ENCODE measurements at regions not wholly inside any gene's neighbourhood (a gene's known extent, or its start where the extent isn't known, plus 50 kb on each side); places are given as distances from the start of the nearest gene placed in this dataset.

DNA sequence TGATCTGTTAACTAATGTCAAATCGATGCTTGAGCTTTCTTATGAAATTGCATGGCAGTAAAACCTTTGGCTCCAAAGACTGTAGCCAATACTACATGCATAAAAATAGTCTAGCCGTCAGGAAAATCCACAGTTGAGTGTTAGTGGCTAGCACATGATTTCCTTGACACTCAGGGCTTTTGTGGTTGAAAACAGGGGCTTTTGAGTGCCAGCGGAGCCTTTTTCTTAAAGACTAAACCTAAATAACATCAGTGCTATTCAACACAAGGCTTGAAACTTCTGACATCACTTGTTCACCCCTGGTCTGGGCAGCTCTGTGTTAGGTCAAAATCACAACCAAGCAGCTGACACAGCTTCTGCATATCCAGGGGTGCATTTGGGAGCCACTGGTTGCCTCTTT lies 124.2 kb upstream of the BMPER start:
- no peak overlapping the region for H3K27ac ChIP-seq (ENCODE audit: low read length)
- no peaks in the 10 kb centered on the region for H3K4me1 ChIP-seq (ENCODE audit: low read length)
- H3K36me3 ChIP-seq (replicated peaks; ENCODE audit: low read depth, low read length), result no peaks in the 10 kb centered on the region
- TF ChIP-seq, protein P1, sequence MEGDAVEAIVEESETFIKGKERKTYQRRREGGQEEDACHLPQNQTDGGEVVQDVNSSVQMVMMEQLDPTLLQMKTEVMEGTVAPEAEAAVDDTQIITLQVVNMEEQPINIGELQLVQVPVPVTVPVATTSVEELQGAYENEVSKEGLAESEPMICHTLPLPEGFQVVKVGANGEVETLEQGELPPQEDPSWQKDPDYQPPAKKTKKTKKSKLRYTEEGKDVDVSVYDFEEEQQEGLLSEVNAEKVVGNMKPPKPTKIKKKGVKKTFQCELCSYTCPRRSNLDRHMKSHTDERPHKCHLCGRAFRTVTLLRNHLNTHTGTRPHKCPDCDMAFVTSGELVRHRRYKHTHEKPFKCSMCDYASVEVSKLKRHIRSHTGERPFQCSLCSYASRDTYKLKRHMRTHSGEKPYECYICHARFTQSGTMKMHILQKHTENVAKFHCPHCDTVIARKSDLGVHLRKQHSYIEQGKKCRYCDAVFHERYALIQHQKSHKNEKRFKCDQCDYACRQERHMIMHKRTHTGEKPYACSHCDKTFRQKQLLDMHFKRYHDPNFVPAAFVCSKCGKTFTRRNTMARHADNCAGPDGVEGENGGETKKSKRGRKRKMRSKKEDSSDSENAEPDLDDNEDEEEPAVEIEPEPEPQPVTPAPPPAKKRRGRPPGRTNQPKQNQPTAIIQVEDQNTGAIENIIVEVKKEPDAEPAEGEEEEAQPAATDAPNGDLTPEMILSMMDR (IDR thresholded peaks at IDR 0.05; ENCODE audit: low read depth, low read length), result no peak
- no peak for TF ChIP-seq EZH2phosphoT487 (IDR thresholded peaks at IDR 0.05; ENCODE audit: low read depth)
- H3K79me2 ChIP-seq (ENCODE audit: low read length), result no peaks in the 10 kb centered on the region
- H3K9me3 ChIP-seq (ENCODE audit: insufficient read depth, low read length), result no peaks in the 10 kb centered on the region
- no peaks in the 10 kb centered on the region for H4K20me1 ChIP-seq (ENCODE audit: insufficient read depth, low read length)
- H3K4me3 ChIP-seq (ENCODE audit: low read length), result no peak overlapping the region
- H2AFZ ChIP-seq (ENCODE audit: low read depth, low read length), result no peak overlapping the region
- no peak overlapping the region for H3K9ac ChIP-seq (ENCODE audit: low read length)
- no peak overlapping the region for H3K4me2 ChIP-seq (ENCODE audit: low read length)
- no peaks in the 10 kb centered on the region for H3K27me3 ChIP-seq (ENCODE audit: low read depth, low read length)

DNA sequence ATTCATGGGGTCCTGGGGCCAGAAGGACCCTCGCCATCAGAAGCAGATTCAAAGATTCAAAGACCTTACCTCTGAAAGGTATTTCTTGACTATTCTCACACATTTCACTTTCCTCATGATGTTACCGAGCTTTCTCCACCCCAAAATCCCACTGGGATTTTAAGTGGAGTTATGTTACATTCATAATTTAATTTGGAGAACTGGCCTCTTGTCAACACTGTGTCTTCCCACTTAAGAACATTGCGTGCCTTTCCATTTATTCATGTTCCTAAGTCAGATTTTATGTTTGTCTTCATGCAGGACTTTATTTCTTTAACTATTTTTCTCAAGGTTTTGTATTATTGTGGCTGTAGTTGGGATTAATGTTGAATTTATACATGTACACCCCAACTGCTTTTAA lies 123.5 kb upstream of the BMPER start:
- Histone ChIP-seq H3K27ac (ENCODE audit: low read length) (no peak overlapping the region), H3K79me2 (ENCODE audit: low read length) (no peaks in the 10 kb centered on the region), H3K4me2 (ENCODE audit: low read length) (no peak overlapping the region), H4K20me1 (ENCODE audit: insufficient read depth, low read length) (no peaks in the 10 kb centered on the region), H3K4me3 (ENCODE audit: low read length) (no peak overlapping the region), H3K9ac (ENCODE audit: low read length) (no peak overlapping the region), H3K9me3 (ENCODE audit: insufficient read depth, low read length) (no peaks in the 10 kb centered on the region), H3K27me3 (ENCODE audit: low read depth, low read length) (no peaks in the 10 kb centered on the region), H3K4me1 (ENCODE audit: low read length) (no peaks in the 10 kb centered on the region), H3K36me3 (replicated peaks; ENCODE audit: low read depth, low read length) (no peaks in the 10 kb centered on the region), H2AFZ (ENCODE audit: low read depth, low read length) (no peak overlapping the region)
- TF ChIP-seq EZH2phosphoT487 (IDR thresholded peaks at IDR 0.05; ENCODE audit: low read depth), result no peak
- TF ChIP-seq, protein P1 (IDR thresholded peaks at IDR 0.05; ENCODE audit: low read depth, low read length), result no peak

DNA sequence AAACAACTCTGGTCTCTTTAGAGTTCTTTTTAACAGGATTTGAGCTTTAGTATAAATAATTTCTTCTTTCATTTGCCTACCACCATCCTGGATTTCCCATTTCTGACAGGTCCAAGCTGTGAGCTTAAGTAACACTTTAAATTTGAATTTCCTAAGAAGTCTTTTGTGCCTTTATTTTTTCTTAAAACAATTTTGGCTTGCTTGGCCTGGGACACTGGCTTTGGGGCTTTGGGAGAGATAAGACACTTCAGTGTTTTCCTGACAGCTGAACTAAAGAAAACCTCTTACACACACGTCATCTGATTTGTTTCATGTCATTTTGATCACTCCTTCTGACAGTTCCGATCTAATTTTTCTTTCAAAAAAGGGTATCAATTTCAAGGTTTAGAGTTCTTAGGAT lies 121.3 kb upstream of the BMPER start:
- no peak overlapping the region for H3K4me2 ChIP-seq (ENCODE audit: low read length)
- no peak overlapping the region for H3K9ac ChIP-seq (ENCODE audit: low read length)
- TF ChIP-seq, protein P1 (IDR thresholded peaks at IDR 0.05; ENCODE audit: low read depth, low read length), result no peak
- TF ChIP-seq EZH2phosphoT487 (IDR thresholded peaks at IDR 0.05; ENCODE audit: low read depth), result no peak
- no peaks in the 10 kb centered on the region for H4K20me1 ChIP-seq (ENCODE audit: insufficient read depth, low read length)
- no peak overlapping the region for H3K27ac ChIP-seq (ENCODE audit: low read length)
- no peak overlapping the region for H3K4me3 ChIP-seq (ENCODE audit: low read length)
- H3K27me3 ChIP-seq (ENCODE audit: low read depth, low read length), result no peaks in the 10 kb centered on the region
- no peaks in the 10 kb centered on the region for H3K79me2 ChIP-seq (ENCODE audit: low read length)
- no peak overlapping the region for H2AFZ ChIP-seq (ENCODE audit: low read depth, low read length)
- H3K4me1 ChIP-seq (ENCODE audit: low read length), result no peaks in the 10 kb centered on the region
- no peaks in the 10 kb centered on the region for H3K9me3 ChIP-seq (ENCODE audit: insufficient read depth, low read length)
- H3K36me3 ChIP-seq (replicated peaks; ENCODE audit: low read depth, low read length), result no peaks in the 10 kb centered on the region

DNA sequence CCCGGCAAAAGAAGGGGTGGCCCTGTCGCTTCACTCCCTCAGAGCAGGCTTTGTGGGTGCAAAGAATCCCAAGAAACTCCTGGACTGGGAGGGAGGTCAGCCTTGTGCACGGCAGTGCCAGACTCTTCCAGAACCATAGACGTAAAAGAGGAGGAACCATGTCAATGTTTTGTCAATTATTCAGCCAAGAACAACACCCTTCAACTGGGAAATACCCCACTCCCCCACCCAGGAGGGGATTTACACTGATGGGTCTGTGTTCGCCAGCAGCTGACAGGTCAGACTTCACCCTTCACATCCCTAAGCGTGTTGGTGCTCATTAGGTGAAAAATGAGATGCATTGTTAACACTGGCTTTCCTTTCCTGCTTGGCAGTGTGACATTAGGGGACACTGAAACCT lies 116.8 kb upstream of the BMPER start:
- H3K27me3 ChIP-seq (ENCODE audit: low read depth, low read length), result no peaks in the 10 kb centered on the region
- H4K20me1 ChIP-seq (ENCODE audit: insufficient read depth, low read length), result no peaks in the 10 kb centered on the region
- H3K4me3 ChIP-seq (ENCODE audit: low read length), result no peak overlapping the region
- H3K36me3 ChIP-seq (replicated peaks; ENCODE audit: low read depth, low read length), result no peaks in the 10 kb centered on the region
- no peaks in the 10 kb centered on the region for H3K9me3 ChIP-seq (ENCODE audit: insufficient read depth, low read length)
- TF ChIP-seq, protein P1 (IDR thresholded peaks at IDR 0.05; ENCODE audit: low read depth, low read length), result no peak
- no peak for TF ChIP-seq EZH2phosphoT487 (IDR thresholded peaks at IDR 0.05; ENCODE audit: low read depth)
- H3K4me2 ChIP-seq (ENCODE audit: low read length), result no peak overlapping the region
- no peaks in the 10 kb centered on the region for H3K79me2 ChIP-seq (ENCODE audit: low read length)
- H3K27ac ChIP-seq (ENCODE audit: low read length), result no peak overlapping the region
- H2AFZ ChIP-seq (ENCODE audit: low read depth, low read length), result no peak overlapping the region
- H3K9ac ChIP-seq (ENCODE audit: low read length), result no peak overlapping the region
- H3K4me1 ChIP-seq (ENCODE audit: low read length), result no peaks in the 10 kb centered on the region

Data from OCI-LY3 (cell line).